IMR-90 (cell line): ENCODE measurements at regions not wholly inside any gene's neighbourhood (a gene's known extent, or its start where the extent isn't known, plus 50 kb on each side); places are given as distances from the start of the nearest gene placed in this dataset.

Experiments
- CEBPB ChIP-seq: IDR thresholded peaks from 2 replicates; pipeline ENCODE4 v1.6.1; 2012; ENCODE audit warnings: low read depth, low read length, improper control_type of control experiment
- CHD1 ChIP-seq: IDR thresholded peaks from 2 replicates; pipeline ENCODE4 v1.6.1; 2012; ENCODE audit warnings: low read depth, low read length, improper control_type of control experiment
- MXI1 ChIP-seq: IDR thresholded peaks from 2 replicates; pipeline ENCODE4 v1.6.1; 2012; ENCODE audit warnings: low read depth, mild to moderate bottlenecking, low read length, moderate library complexity, borderline replicate concordance
- POLR2A ChIP-seq: IDR thresholded peaks from 2 replicates; pipeline ENCODE4 v1.6.1; 2012; ENCODE audit warnings: mild to moderate bottlenecking, low read depth, low read length
- RAD21 ChIP-seq: IDR thresholded peaks from 2 replicates; pipeline ENCODE4 v1.6.1; 2012; ENCODE audit warnings: low read length, improper control_type of control experiment
- RFX5 ChIP-seq: IDR thresholded peaks from 2 replicates; pipeline ENCODE4 v1.8.0; 2012; ENCODE audit warnings: low read depth, mild to moderate bottlenecking, low read length, moderate library complexity
- USF2 ChIP-seq: fragments of 150-350 bp; IDR thresholded peaks from 2 replicates; pipeline ENCODE4 v1.6.1; 2017; ENCODE audit warnings: mild to moderate bottlenecking, antibody characterized with exemption, low read length, low read depth
- TF ChIP-seq, protein P1 (sequence below): conservative IDR thresholded peaks from 2 replicates; pipeline ENCODE4 v1.5.1; 2012; ENCODE audit warnings: mild to moderate bottlenecking, low read depth, low read length, improper control_type of control experiment

- no peak for TF ChIP-seq POLR2A
- TF ChIP-seq RAD21 = no peak
- TF ChIP-seq, protein P1, sequence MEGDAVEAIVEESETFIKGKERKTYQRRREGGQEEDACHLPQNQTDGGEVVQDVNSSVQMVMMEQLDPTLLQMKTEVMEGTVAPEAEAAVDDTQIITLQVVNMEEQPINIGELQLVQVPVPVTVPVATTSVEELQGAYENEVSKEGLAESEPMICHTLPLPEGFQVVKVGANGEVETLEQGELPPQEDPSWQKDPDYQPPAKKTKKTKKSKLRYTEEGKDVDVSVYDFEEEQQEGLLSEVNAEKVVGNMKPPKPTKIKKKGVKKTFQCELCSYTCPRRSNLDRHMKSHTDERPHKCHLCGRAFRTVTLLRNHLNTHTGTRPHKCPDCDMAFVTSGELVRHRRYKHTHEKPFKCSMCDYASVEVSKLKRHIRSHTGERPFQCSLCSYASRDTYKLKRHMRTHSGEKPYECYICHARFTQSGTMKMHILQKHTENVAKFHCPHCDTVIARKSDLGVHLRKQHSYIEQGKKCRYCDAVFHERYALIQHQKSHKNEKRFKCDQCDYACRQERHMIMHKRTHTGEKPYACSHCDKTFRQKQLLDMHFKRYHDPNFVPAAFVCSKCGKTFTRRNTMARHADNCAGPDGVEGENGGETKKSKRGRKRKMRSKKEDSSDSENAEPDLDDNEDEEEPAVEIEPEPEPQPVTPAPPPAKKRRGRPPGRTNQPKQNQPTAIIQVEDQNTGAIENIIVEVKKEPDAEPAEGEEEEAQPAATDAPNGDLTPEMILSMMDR = no peak
- no peak for TF ChIP-seq USF2
- no peak for TF ChIP-seq CEBPB
- no peak for TF ChIP-seq RFX5
- no peak for TF ChIP-seq MXI1
- TF ChIP-seq CHD1 = no peak
These were observed 76.6 kb upstream of the PIAS1 start for GRCh38 chr15:67977414-67978089.
